ENCODE measurements at regions not wholly inside any gene's neighbourhood (a gene's known extent, or its start where the extent isn't known, plus 50 kb on each side); places are given as distances from the start of the nearest gene placed in this dataset.

- in situ Hi-C loops (cut with HindIII; ENCODE audit: low sequenced_read_pairs) = no loop called here
These were observed 382.3 kb downstream of the ACTL7B start for GRCh38 chr9:108473209-108474112.

GRCh38 chr9:108469654-108470053 lies 386.1 kb downstream of the ACTL7B start:
- in situ Hi-C loops (cut with HindIII; ENCODE audit: low sequenced_read_pairs) = no loop called here

GRCh38 chr9:108468364-108468763 lies 387.4 kb downstream of the ACTL7B start:
- in situ Hi-C loops (cut with HindIII; ENCODE audit: low sequenced_read_pairs) = no loop called here

- in situ Hi-C loops (cut with HindIII; ENCODE audit: low sequenced_read_pairs) = no loop called here
These were observed 388.0 kb downstream of the ACTL7B start for GRCh38 chr9:108467653-108468324.

GRCh38 chr9:108467161-108467560 lies 388.6 kb downstream of the ACTL7B start:
- in situ Hi-C loops (cut with HindIII; ENCODE audit: low sequenced_read_pairs) = no loop called here

GRCh38 chr9:108466304-108466703 lies 389.5 kb downstream of the ACTL7B start:
- in situ Hi-C loops (cut with HindIII; ENCODE audit: low sequenced_read_pairs) = no loop called here

GRCh38 chr9:108463932-108464606 lies 391.7 kb downstream of the ACTL7B start:
- in situ Hi-C loops (cut with HindIII; ENCODE audit: low sequenced_read_pairs) = no loop called here

GRCh38 chr9:108456903-108457302 lies 398.9 kb downstream of the ACTL7B start:
- in situ Hi-C loops (cut with HindIII; ENCODE audit: low sequenced_read_pairs) = no loop called here

- in situ Hi-C loops (cut with HindIII; ENCODE audit: low sequenced_read_pairs) = no loop called here
These were observed 410.2 kb downstream of the ACTL7B start for GRCh38 chr9:108445431-108446071.

- in situ Hi-C loops (cut with HindIII; ENCODE audit: low sequenced_read_pairs) = no loop called here
These were observed 411.1 kb downstream of the ACTL7B start for GRCh38 chr9:108444400-108445358.

- in situ Hi-C loops (cut with HindIII; ENCODE audit: low sequenced_read_pairs) = no loop called here
These were observed 412.0 kb downstream of the ACTL7B start for GRCh38 chr9:108443741-108444140.

- in situ Hi-C loops (cut with HindIII; ENCODE audit: low sequenced_read_pairs) = no loop called here
These were observed 412.7 kb downstream of the ACTL7B start for GRCh38 chr9:108443019-108443633.

GRCh38 chr9:108442627-108443018 lies 413.2 kb downstream of the ACTL7B start:
- in situ Hi-C loops (cut with HindIII; ENCODE audit: low sequenced_read_pairs) = no loop called here

- in situ Hi-C loops (cut with HindIII; ENCODE audit: low sequenced_read_pairs) = no loop called here
These were observed 414.1 kb downstream of the ACTL7B start for GRCh38 chr9:108441726-108442125.

- in situ Hi-C loops (cut with HindIII; ENCODE audit: low sequenced_read_pairs) = no loop called here
These were observed 414.5 kb downstream of the ACTL7B start for GRCh38 chr9:108441251-108441650.

- in situ Hi-C loops (cut with HindIII; ENCODE audit: low sequenced_read_pairs) = no loop called here
These were observed 415.8 kb downstream of the ACTL7B start for GRCh38 chr9:108439947-108440346.

- in situ Hi-C loops (cut with HindIII; ENCODE audit: low sequenced_read_pairs) = no loop called here
These were observed 418.1 kb downstream of the ACTL7B start for GRCh38 chr9:108437656-108438055.

- in situ Hi-C loops (cut with HindIII; ENCODE audit: low sequenced_read_pairs) = no loop called here
These were observed 419.3 kb downstream of the ACTL7B start for GRCh38 chr9:108436448-108436847.

- in situ Hi-C loops (cut with HindIII; ENCODE audit: low sequenced_read_pairs) = no loop called here
These were observed 421.3 kb downstream of the ACTL7B start for GRCh38 chr9:108434502-108434901.

GRCh38 chr9:108434036-108434435 lies 421.8 kb downstream of the ACTL7B start:
- in situ Hi-C loops (cut with HindIII; ENCODE audit: low sequenced_read_pairs) = no loop called here
